GM21360 (cell line): ENCODE measurements at regions not wholly inside any gene's neighbourhood (a gene's known extent, or its start where the extent isn't known, plus 50 kb on each side); places are given as distances from the start of the nearest gene placed in this dataset.
"Not testable (repeated sequence)": the region's sequence is repeated elsewhere in the genome, so short reads cannot be mapped to it uniquely, and the experiment has no call there.

ENCODE experiments used
- ATAC-seq: cut with Tn5 transposase; IDR thresholded peaks from one replicate; pipeline ENCODE4 v1.9.1; 2021; ENCODE audit warnings: mild to moderate bottlenecking, moderate library complexity; ENCODE audit not compliant: unreplicated experiment

DNA sequence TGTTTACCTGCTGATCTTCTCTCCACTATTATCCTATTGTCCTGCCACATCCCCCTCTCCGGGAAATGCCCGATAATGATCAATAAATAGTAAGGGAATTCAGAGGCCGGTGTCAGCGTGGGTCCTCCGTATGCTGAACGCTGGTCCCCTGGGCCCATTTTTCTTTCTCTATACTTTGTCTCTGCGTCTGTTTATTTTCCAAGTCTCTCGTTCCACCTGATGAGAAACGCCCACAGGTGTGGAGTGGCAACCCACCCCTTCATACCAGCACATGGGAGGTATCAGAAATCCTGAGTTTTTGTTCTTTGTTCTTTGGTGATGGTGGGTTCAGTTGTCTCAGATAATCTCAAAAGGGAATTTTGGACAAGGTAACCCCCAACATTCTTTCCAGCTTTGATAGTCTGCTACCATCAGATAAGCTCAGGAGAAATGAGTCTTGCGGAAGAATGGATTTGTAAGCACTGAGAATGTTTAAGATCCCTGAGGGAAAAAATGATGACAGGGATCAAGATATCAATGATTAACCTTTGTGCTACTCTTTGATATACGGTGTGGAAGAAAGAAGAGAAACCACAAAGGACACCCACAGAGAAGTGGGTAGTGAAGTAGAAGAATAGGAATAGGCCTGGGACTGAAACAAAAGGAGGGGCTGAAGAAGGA lies 117.9 kb downstream of the CEP44 start:
- no peak for ATAC-seq

DNA sequence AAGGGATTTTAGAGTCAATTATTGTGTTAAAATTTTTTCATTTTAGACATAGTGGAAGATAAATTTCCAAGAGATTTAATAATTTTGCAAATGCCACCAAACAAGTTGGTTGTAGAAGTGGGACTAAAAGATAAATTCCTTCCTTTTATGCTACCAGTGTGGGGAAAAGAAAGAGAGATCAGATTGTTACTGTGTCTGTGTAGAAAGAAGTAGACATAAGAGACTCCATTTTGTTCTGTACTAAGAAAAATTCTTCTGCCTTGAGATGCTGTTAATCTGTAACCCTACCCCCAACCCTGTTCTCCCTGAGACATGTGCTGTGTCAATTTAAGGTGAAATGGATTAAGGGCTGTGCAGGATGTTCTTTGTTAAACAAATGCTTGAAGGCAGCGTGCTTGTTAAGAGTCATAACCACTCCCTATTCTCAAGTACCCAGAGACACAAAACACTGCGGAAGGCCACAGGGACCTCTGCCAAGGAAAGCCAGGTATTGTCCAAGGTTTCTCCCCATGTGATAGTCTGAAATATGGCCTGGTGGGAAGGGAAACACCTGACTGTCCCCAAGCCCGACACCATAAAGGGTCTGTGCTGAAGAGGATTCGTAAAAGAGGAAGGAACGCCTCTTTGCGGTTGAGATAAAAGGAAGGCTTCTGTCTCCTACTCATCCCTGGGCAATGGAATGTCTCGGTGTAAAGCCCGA lies 117.0 kb downstream of the CEP44 start:
- ATAC-seq, result not testable (repeated sequence)

DNA sequence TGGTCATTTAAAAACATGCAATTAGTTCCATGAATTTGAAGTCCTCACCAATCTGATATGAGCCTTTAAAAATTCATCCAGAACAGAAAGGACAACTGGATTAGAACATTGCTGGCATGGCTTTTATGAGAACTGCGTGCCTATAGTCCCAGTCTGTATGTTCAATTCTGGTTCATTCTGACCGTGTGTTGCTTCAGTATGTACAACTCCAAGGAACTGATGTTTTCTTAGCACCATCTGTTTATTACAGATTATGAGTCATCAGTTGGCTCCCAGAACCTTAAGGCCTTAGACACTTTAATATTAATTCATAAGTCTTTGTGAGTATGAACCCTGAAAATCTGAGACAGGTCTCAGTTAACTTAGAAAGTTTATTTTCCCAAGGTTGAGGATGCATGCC lies 115.0 kb downstream of the CEP44 start:
- no peak for ATAC-seq

GRCh38 chr4:174397366-174398155 lies 113.8 kb downstream of the CEP44 start:
- no peak for ATAC-seq

- ATAC-seq, result no peak
Measured at GRCh38 chr4:174396599-174397110, 112.9 kb downstream of the CEP44 start.

DNA sequence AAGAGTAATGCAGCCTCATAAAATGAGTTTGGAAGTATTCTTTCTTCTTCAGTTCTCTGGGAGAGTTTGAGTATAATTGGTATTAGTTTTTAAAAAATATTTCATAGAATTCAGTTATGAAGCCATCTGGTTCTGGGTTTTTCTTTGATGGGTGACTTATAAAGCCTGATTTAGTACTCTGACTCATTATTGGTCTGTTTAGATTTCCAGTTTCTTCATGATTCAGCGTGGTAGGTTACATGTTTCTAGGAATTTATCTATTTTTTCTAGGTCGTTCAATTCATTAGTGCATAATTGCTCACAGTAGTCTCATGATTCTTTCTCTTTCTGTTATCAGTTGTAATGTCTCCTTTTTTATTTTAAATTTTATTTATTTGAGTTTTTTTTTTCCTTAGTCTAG lies 111.2 kb downstream of the CEP44 start:
- no peak for ATAC-seq

- no peak for ATAC-seq
Measured at GRCh38 chr4:174389439-174389838, 105.7 kb downstream of the CEP44 start.

DNA sequence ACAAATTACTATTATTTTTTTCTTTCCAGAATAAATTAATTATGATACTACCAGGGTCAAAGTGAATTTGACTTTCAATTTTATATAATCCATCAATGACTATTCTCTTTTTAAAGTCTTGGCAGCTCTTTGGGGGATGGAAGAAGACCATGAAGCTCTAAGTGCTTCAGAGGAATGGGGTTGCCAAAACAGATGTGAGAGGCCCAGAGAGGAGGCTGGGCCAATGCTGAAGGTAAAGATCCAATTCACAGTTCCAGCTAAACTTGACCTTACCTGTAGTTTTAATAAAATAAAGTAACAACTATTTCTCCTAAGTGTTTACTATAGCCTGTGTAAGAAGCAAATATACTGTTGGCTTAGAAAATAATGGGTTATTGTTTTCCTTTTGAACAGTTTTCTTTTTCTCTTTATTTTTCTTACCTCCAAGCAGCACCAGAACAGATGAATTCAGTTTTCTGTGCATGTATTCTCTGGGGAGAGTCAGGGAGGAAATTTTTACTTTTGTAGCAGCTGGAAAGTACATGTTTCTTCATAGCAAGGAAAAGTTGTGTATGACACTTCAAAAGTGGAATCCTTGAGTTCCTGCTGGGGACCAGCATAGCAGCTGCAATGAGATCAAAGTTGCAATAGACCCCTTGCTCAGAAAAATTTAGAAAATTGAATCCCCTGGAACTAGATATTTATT lies 104.9 kb downstream of the CEP44 start:
- ATAC-seq, result no peak

GRCh38 chr4:174387721-174388120 lies 104.0 kb downstream of the CEP44 start:
- no peak for ATAC-seq

DNA sequence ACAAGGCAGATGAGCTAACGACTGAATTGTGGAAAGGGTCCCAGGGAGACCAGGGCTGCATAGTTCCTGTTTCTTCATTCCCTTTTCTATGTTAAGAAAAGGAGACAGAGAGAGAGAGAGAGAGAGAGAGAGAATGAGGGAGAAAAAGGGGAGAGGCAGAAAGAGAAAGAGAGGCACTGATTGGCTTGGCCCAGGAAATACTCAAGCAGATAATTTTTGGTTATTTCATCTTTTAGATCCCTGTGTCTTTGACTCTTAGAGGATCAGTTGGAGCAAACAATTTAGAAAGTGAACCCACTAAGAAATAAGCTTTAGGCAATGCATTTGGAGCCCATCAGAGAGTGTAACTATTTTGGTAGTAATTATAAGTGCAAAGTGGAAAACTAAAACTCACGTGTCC lies 103.4 kb downstream of the CEP44 start:
- no peak for ATAC-seq

GRCh38 chr4:174383783-174384182 lies 100.1 kb downstream of the CEP44 start:
- no peak for ATAC-seq

DNA sequence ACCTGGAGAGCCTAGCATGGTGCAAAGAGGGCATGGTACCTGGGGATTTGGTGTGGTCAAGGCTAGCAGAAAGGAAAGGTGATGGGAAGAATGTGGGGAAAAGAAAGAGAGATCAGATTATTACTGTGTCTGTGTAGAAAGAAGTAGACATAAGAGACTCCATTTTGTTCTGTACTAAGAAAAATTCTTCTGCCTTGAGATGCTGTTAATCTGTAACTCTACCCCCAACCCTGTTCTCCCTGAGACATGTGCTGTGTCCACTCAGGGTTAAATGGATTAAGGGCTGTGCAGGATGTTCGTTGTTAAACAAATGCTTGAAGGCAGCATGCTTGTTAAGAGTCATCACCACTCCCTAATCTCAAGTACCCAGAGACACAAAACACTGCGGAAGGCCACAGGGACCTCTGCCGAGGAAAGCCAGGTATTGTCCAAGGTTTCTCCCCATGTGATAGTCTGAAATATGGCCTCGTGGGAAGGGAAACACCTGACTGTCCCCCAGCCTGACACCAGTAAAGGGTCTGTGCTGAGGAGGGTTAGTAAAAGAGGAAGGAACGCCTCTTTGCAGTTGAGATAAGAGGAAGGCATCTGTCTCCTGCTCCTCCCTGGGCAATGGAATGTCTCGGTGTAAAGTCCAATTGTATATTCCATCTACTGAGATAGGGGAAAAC lies 99.4 kb downstream of the CEP44 start:
- ATAC-seq, result not testable (repeated sequence)
